ENCODE measurements at regions not wholly inside any gene's neighbourhood (a gene's known extent, or its start where the extent isn't known, plus 50 kb on each side); places are given as distances from the start of the nearest gene placed in this dataset.
A peak's percentile ranks its signal among the peaks of the same experiment; 100 is the strongest.
"Not testable (repeated sequence)": the region's sequence is repeated elsewhere in the genome, so short reads cannot be mapped to it uniquely, and the experiment has no call there.

DNA sequence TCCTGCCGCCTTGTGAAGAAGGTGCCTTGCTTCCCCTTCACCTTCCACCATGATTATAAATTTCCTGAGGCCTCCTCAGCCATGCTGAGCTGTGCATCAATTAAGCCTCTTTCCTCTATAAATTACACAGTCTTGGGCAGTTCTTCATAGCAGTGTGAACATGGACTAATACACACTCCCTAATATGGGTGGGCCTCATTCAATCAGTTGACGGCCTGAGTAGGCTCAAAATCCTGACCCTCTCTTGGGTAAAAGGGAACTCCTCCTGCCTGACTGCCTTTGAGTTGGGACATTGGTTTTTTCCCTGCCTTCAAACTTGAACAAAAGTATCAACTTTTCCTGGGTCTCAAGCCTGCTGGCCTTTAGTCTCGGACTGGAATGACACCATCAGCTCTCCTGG, 96.6 kb upstream of the PROKR2 start:
- H3K4me3 ChIP-seq, result no peak overlapping the region
- H3K9me3 ChIP-seq, result no peaks in the 10 kb centered on the region
- no peak for DNase-seq
- H3K27me3 ChIP-seq, result no peaks in the 10 kb centered on the region
- no peaks in the 10 kb centered on the region for H3K36me3 ChIP-seq

- H3K9me3 ChIP-seq, result no peaks in the 10 kb centered on the region
- DNase-seq, result no peak
Observed at GRCh38 chr20:5410470-5410869, 93.7 kb upstream of the PROKR2 start.

GRCh38 chr20:5402903-5403531, 86.3 kb upstream of the PROKR2 start:
- Histone ChIP-seq H3K4me3 (no peak overlapping the region), H3K27me3 (no peaks in the 10 kb centered on the region), H3K9me3 (no peaks in the 10 kb centered on the region), H3K36me3 (no peaks in the 10 kb centered on the region)
- DNase-seq, result peak; percentile 3

More at GRCh38 chr20:5410470-5410869, 93.7 kb upstream of the PROKR2 start:
- no peaks in the 10 kb centered on the region for H3K36me3 ChIP-seq
- H3K27me3 ChIP-seq, result no peaks in the 10 kb centered on the region
- no peak overlapping the region for H3K4me3 ChIP-seq

DNA sequence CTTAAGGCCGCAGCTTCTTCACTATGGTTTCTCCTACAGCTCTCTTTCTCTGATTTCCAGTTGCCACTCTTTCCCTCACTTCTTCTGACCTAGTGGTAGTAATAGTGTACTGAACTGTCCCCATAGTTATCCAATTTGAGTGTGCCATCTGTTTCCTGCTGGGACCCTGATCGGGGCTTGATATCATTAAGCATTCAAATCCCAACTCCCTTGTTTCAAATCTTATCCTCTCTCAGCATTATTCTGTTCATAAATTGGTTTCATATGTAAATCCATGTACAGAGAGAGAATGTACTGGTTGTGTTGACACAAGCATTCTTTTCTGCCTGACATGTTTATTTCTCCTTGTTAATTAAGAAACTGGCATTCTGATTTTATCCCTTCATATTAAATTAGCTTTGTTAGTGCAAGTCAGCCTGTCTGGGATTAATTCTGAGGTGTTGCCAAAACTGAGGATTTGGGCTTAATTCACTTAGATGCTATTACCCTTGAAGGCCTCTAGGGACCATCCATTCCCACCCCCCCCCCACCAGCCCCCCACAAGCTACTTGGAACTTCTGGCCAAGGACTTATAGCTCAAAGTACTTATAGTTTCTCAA, 84.6 kb upstream of the PROKR2 start:
- Histone ChIP-seq H3K4me3 (no peak overlapping the region), H3K27me3 (no peaks in the 10 kb centered on the region), H3K36me3 (no peaks in the 10 kb centered on the region), H3K9me3 (no peaks in the 10 kb centered on the region)
- DNase-seq, result no peak

GRCh38 chr20:5400164-5400762, 83.5 kb upstream of the PROKR2 start:
- no peaks in the 10 kb centered on the region for H3K36me3 ChIP-seq
- no peaks in the 10 kb centered on the region for H3K9me3 ChIP-seq
- H3K4me3 ChIP-seq, result no peak overlapping the region
- no peaks in the 10 kb centered on the region for H3K27me3 ChIP-seq
- DNase-seq, result no peak

DNA sequence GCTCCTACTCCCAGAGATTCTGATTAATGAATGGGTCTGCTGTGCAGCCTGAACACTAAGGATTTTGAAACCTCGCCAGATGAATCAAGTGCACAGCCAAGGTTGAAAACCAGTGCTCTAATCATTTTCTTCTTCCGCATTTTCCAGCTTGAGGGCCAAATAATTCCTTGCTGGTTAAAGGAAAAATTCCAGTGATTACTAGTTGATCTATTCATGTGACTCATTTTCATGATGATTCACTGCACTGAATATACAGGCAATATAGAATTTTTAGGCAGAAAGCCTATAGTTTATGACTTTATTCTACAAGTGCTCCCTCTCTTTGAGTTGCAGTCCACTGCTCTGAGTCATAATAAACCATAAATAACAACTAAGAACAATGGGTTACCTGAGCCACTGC, 80.6 kb upstream of the PROKR2 start:
- no peaks in the 10 kb centered on the region for H3K9me3 ChIP-seq
- no peaks in the 10 kb centered on the region for H3K36me3 ChIP-seq
- peak; percentile 26 for DNase-seq
- H3K4me3 ChIP-seq, result no peak overlapping the region
- no peaks in the 10 kb centered on the region for H3K27me3 ChIP-seq

GRCh38 chr20:5395932-5396727, 79.4 kb upstream of the PROKR2 start:
- Histone ChIP-seq H3K9me3 (no peaks in the 10 kb centered on the region), H3K4me3 (no peak overlapping the region)
- DNase-seq, result peak; percentile 13

DNA sequence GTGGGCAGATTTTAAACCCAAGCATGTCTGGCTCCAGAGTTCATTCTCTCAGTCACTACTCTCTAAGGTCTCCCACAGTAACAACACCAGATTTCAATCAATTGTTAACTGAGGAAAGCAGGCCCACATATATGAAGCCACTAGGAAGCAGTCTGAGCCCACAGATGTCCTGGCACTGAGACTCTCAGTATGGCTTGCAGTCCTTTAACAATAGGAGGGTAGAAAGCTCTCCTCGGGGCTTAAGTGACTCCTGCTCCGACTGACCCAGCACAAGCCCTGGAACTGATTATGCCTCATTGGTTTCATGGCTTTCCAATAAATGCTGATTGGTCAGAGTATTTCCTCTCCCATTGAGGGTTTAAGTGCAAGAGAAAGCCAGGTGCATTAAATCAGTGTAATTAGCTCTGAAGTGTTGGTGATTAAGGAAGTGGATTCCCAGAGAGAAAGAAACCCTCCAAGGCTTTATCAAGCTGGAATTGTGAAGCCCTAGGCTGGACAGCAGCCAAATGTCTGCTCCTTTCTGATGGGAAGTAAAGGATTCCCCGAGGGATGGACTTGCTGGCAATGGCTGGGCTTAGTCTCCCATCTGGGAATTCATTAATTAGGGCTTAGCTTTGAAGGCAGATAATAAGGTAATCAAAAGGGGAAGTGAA, 76.6 kb upstream of the PROKR2 start:
- H3K36me3 ChIP-seq, result no peaks in the 10 kb centered on the region
- H3K27me3 ChIP-seq, result no peaks in the 10 kb centered on the region
- DNase-seq, result no peak
- no peak overlapping the region for H3K4me3 ChIP-seq
- no peaks in the 10 kb centered on the region for H3K9me3 ChIP-seq

More at GRCh38 chr20:5395932-5396727, 79.4 kb upstream of the PROKR2 start:
- no peaks in the 10 kb centered on the region for H3K27me3 ChIP-seq
- H3K36me3 ChIP-seq, result no peaks in the 10 kb centered on the region

DNA sequence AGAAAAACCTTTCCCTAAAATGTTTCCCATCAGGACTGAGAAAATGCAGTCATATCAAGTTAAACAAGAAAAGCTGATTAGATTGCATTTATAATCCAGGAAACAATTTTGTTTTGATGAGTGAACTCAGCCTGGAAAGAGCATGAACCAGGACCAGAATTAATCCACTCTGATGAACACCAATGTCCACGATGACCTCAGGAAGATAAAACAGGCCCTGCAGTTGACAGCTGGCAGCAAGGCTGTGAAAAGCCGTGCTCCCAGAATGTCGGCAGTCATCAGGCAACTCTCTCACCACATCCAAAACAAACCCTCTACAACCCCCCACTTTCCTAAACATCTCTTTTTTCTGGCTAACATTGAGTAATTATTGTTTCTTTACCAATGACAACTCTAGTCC, 74.0 kb upstream of the PROKR2 start:
- H3K9me3 ChIP-seq, result no peaks in the 10 kb centered on the region
- no peaks in the 10 kb centered on the region for H3K27me3 ChIP-seq
- H3K36me3 ChIP-seq, result no peaks in the 10 kb centered on the region
- no peak overlapping the region for H3K4me3 ChIP-seq
- DNase-seq, result no peak

- H3K9me3 ChIP-seq, DNase-seq, H3K36me3 ChIP-seq, H3K27me3 ChIP-seq, H3K4me3 ChIP-seq: not testable (repeated sequence)
Observed at GRCh38 chr20:5386846-5387245, 70.1 kb upstream of the PROKR2 start.

DNA sequence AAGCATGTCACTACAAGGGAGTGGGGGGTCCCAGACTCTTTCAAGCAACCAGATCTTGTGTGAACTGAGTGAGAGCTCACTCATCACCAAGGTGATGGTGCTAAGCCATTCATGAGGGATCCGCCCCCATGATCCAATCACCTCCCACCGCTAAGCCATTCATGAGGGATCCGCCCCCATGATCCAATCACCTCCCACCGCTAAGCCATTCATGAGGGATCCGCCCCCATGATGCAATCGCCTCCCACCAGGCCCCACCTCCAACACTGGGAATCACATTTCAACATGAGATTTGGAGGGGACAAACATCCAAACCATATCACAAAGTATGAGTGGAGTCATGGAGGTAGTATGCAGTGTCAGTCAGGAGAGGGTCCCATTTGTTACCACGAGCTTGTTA, 64.8 kb upstream of the PROKR2 start:
- not testable (repeated sequence) for H3K36me3 ChIP-seq, H3K4me3 ChIP-seq, H3K9me3 ChIP-seq, DNase-seq, H3K27me3 ChIP-seq

- DNase-seq, result no peak
- no peak overlapping the region for H3K4me3 ChIP-seq
- H3K27me3 ChIP-seq, result no peaks in the 10 kb centered on the region
- no peaks in the 10 kb centered on the region for H3K36me3 ChIP-seq
- H3K9me3 ChIP-seq, result no peaks in the 10 kb centered on the region
Observed at GRCh38 chr20:5377484-5377883, 60.7 kb upstream of the PROKR2 start.

- Histone ChIP-seq H3K4me3 (no peak overlapping the region), H3K27me3 (no peaks in the 10 kb centered on the region), H3K9me3 (no peaks in the 10 kb centered on the region), H3K36me3 (no peaks in the 10 kb centered on the region)
- no peak for DNase-seq
Observed at GRCh38 chr20:5376228-5376627, 59.5 kb upstream of the PROKR2 start.

DNA sequence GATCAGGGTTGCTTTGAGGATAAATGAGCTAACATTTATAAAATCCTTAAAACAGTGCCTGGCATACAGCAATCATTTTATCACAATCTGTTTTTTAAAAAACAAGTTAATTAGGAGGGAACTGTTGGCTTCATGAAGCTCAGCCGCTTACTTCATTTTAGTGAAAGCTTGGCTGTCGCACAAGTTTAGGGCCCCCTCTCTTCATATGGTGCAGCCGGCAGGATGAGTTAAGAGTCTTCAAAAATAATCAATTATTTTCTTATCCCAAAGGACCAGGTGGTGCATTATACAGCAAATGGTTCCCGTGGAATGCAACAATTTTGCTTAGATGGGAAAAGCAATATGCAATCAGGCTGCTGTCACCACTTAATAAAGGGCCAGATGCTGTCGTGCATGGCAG, 57.4 kb upstream of the PROKR2 start:
- Histone ChIP-seq H3K27me3 (no peaks in the 10 kb centered on the region), H3K36me3 (no peaks in the 10 kb centered on the region), H3K9me3 (no peaks in the 10 kb centered on the region), H3K4me3 (no peak overlapping the region)
- DNase-seq, result no peak

DNA sequence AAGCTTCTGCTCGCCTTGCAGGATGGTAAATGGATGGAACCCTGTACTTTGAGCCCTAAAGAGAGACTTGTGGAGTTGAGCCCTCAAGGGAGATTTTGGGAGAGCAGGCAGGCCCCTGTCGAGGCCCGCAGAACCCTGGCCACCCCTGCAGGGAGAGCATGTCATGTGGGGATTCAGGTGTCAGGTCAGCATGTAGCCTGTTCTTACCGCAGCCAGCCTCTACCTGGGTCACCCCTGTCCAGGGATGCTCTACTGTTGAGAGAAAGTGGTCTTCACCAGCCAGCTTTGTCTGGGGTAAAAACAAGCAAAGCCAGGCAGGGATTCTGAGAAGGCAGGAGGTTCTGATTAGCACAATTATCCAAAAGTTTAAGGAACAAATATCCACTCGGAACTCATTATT, 55.6 kb upstream of the PROKR2 start:
- Histone ChIP-seq H3K9me3 (no peaks in the 10 kb centered on the region), H3K36me3 (no peaks in the 10 kb centered on the region), H3K4me3 (no peak overlapping the region), H3K27me3 (no peaks in the 10 kb centered on the region)
- DNase-seq, result no peak

GRCh38 chr20:5369629-5370028, 52.9 kb upstream of the PROKR2 start:
- DNase-seq, result no peak
- H3K4me3 ChIP-seq, result no peak overlapping the region
- no peaks in the 10 kb centered on the region for H3K27me3 ChIP-seq
- no peaks in the 10 kb centered on the region for H3K36me3 ChIP-seq
- no peaks in the 10 kb centered on the region for H3K9me3 ChIP-seq
